KMS-11 (cell line): ENCODE measurements at regions not wholly inside any gene's neighbourhood (a gene's known extent, or its start where the extent isn't known, plus 50 kb on each side); places are given as distances from the start of the nearest gene placed in this dataset.

Source experiments
- H2AFZ ChIP-seq: fragments of 200-600 bp; sonication (generic); 2 replicates; pipeline ENCODE4 v1.6.1; 2016; ENCODE audit warnings: antibody characterized with exemption, mixed run types, low read depth
- H3K27ac ChIP-seq: fragments of 200-600 bp; sonication (generic); 2 replicates; pipeline ENCODE4 v1.6.1; 2016; ENCODE audit warnings: mild to moderate bottlenecking, mixed run types
- H3K27me3 ChIP-seq: fragments of 200-600 bp; sonication (generic); 2 replicates; pipeline ENCODE4 v1.6.1; 2017; ENCODE audit warnings: mild to moderate bottlenecking, low read depth, mixed run types, moderate library complexity; ENCODE audit not compliant: insufficient read depth
- H3K36me3 ChIP-seq: fragments of 200-600 bp; sonication (generic); 2 replicates; pipeline ENCODE4 v1.6.1; 2017; ENCODE audit warnings: mild to moderate bottlenecking, mixed run types; ENCODE audit not compliant: insufficient read depth
- H3K4me1 ChIP-seq: fragments of 200-600 bp; sonication (generic); 2 replicates; pipeline ENCODE4 v1.6.1; 2016; ENCODE audit warnings: mild to moderate bottlenecking, low read depth, mixed run types; ENCODE audit not compliant: poor library complexity, severe bottlenecking
- H3K4me2 ChIP-seq: fragments of 200-600 bp; sonication (generic); 2 replicates; pipeline ENCODE4 v1.7.0; 2016; ENCODE audit warnings: mild to moderate bottlenecking, mixed run types
- H3K4me3 ChIP-seq: fragments of 200-600 bp; sonication (generic); IDR thresholded peaks from 2 replicates; pipeline ENCODE4 v1.6.1; 2017; ENCODE audit warnings: low read depth, low read length, mixed read lengths; ENCODE audit not compliant: insufficient read depth
- H3K79me2 ChIP-seq: fragments of 200-600 bp; sonication (generic); 2 replicates; pipeline ENCODE4 v1.6.1; 2016; ENCODE audit warnings: low read depth, mixed run types; ENCODE audit not compliant: insufficient read depth
- H3K9ac ChIP-seq: fragments of 200-600 bp; sonication (generic); 2 replicates; pipeline ENCODE4 v1.6.1; 2016; ENCODE audit warnings: mild to moderate bottlenecking, mixed run types
- H4K20me1 ChIP-seq: fragments of 200-600 bp; sonication (generic); 2 replicates; pipeline ENCODE4 v1.6.1; 2016; ENCODE audit warnings: mild to moderate bottlenecking, mixed run types; ENCODE audit not compliant: insufficient read depth
- CTCF ChIP-seq: fragments of 200-600 bp; sonication (generic); conservative IDR thresholded peaks from 2 replicates; pipeline ENCODE4 v1.6.1; 2017; ENCODE audit warnings: low read depth, mild to moderate bottlenecking, antibody characterized with exemption, low read length, moderate library complexity, mixed read lengths

GRCh38 chr9:111098093-111098492 is 59.8 kb upstream of the LPAR1 start:
- no peak overlapping the region for H2AFZ ChIP-seq
- no peak overlapping the region for H3K4me3 ChIP-seq
- TF ChIP-seq CTCF: no peak
- no peak overlapping the region for H3K27ac ChIP-seq
- no peaks in the 10 kb centered on the region for H3K27me3 ChIP-seq
- H3K4me2 ChIP-seq: no peak overlapping the region
- no peaks in the 10 kb centered on the region for H3K79me2 ChIP-seq
- H3K9ac ChIP-seq: no peak overlapping the region
- H4K20me1 ChIP-seq: no peaks in the 10 kb centered on the region
- no peaks in the 10 kb centered on the region for H3K4me1 ChIP-seq
- H3K36me3 ChIP-seq: no peaks in the 10 kb centered on the region

GRCh38 chr9:111096051-111096450 is 57.8 kb upstream of the LPAR1 start:
- Histone ChIP-seq H2AFZ (no peak overlapping the region), H3K27ac (no peak overlapping the region), H3K27me3 (no peaks in the 10 kb centered on the region), H4K20me1 (no peaks in the 10 kb centered on the region), H3K4me3 (no peak overlapping the region), H3K4me2 (no peak overlapping the region), H3K4me1 (no peaks in the 10 kb centered on the region), H3K36me3 (no peaks in the 10 kb centered on the region), H3K9ac (no peak overlapping the region), H3K79me2 (no peaks in the 10 kb centered on the region)
- TF ChIP-seq CTCF: no peak

GRCh38 chr9:111095441-111095840 is 57.2 kb upstream of the LPAR1 start:
- no peaks in the 10 kb centered on the region for H3K4me1 ChIP-seq
- H3K36me3 ChIP-seq: no peaks in the 10 kb centered on the region
- no peak for TF ChIP-seq CTCF

GRCh38 chr9:111094958-111095357 is 56.7 kb upstream of the LPAR1 start:
- Histone ChIP-seq H3K36me3 (no peaks in the 10 kb centered on the region), H3K79me2 (no peaks in the 10 kb centered on the region), H3K27me3 (no peaks in the 10 kb centered on the region), H3K4me1 (no peaks in the 10 kb centered on the region), H3K4me2 (no peak overlapping the region), H3K4me3 (no peak overlapping the region), H4K20me1 (no peaks in the 10 kb centered on the region), H3K9ac (no peak overlapping the region), H2AFZ (no peak overlapping the region), H3K27ac (no peak overlapping the region)
- TF ChIP-seq CTCF: no peak

More at GRCh38 chr9:111095441-111095840, 57.2 kb upstream of the LPAR1 start:
- no peak overlapping the region for H3K27ac ChIP-seq
- no peak overlapping the region for H3K4me3 ChIP-seq
- no peak overlapping the region for H2AFZ ChIP-seq
- H3K9ac ChIP-seq: no peak overlapping the region
- H3K27me3 ChIP-seq: no peaks in the 10 kb centered on the region
- no peak overlapping the region for H3K4me2 ChIP-seq
- H4K20me1 ChIP-seq: no peaks in the 10 kb centered on the region
- H3K79me2 ChIP-seq: no peaks in the 10 kb centered on the region
